Fibroblast of lung (primary cell): ENCODE measurements at regions not wholly inside any gene's neighbourhood (a gene's known extent, or its start where the extent isn't known, plus 50 kb on each side); places are given as distances from the start of the nearest gene placed in this dataset.

Experiments
- DNase-seq, 2 donors: peaks; one replicate each; pipeline versions ENCODE4 v3.0.0 to v3.0.0-alpha.2; 2010; ENCODE audit warnings: low read depth in 2 of 2
- H2AFZ ChIP-seq: 2 replicates; pipeline ENCODE4 v1.5.1; 2012; ENCODE audit warnings: low read length, control low read depth, inconsistent platforms
- H3K27ac ChIP-seq: 2 replicates; pipeline ENCODE4 v1.5.1; 2011; ENCODE audit warnings: low read length, control low read depth; ENCODE audit not compliant: insufficient read depth
- H3K27me3 ChIP-seq: 2 replicates; pipeline ENCODE4 v1.5.1; 2011; ENCODE audit warnings: mild to moderate bottlenecking, low read length; ENCODE audit not compliant: control insufficient read depth, insufficient read depth
- H3K36me3 ChIP-seq: 2 replicates; pipeline ENCODE4 v1.5.1; 2011; ENCODE audit warnings: low read length; ENCODE audit not compliant: control insufficient read depth, insufficient read depth
- H3K4me1 ChIP-seq: 2 replicates; pipeline ENCODE4 v1.5.1; 2011; ENCODE audit warnings: low read length; ENCODE audit not compliant: control insufficient read depth, insufficient read depth; ENCODE audit errors: extremely low read depth
- H3K4me2 ChIP-seq: 2 replicates; pipeline ENCODE4 v1.5.1; 2011; ENCODE audit warnings: low read length, control low read depth; ENCODE audit not compliant: insufficient read depth; ENCODE audit errors: extremely low read depth
- H3K4me3 ChIP-seq, 4 experiments: fragments of 200-600 bp in 1 of 4; sonication (generic) in 1 of 4; replicated peaks in 1 of 4; 2 replicates each; pipeline ENCODE4 v1.5.1; 2011 to 2016; ENCODE audit warnings: low read length in 4 of 4, low read depth in 3 of 4, mild to moderate bottlenecking in 3 of 4, control low read depth in 2 of 4, inconsistent platforms in 1 of 4, mixed read lengths in 1 of 4; ENCODE audit not compliant: insufficient read depth in 1 of 4; ENCODE audit errors: control extremely low read depth in 1 of 4
- H3K79me2 ChIP-seq: 2 replicates; pipeline ENCODE4 v1.5.1; 2012; ENCODE audit warnings: mild to moderate bottlenecking, low read length, inconsistent platforms; ENCODE audit not compliant: control insufficient read depth, insufficient read depth
- H3K9ac ChIP-seq: 2 replicates; pipeline ENCODE4 v1.5.1; 2011; ENCODE audit warnings: mild to moderate bottlenecking, low read length, control low read depth; ENCODE audit not compliant: insufficient read depth
- H3K9me3 ChIP-seq: 2 replicates; pipeline ENCODE4 v1.5.1; 2012; ENCODE audit warnings: low read depth, low read length; ENCODE audit not compliant: control insufficient read depth, insufficient read depth
- H4K20me1 ChIP-seq: 2 replicates; pipeline ENCODE4 v1.5.1; 2011; ENCODE audit warnings: low read length; ENCODE audit not compliant: control insufficient read depth, insufficient read depth; ENCODE audit errors: extremely low read depth
- EZH2 ChIP-seq: IDR thresholded peaks from 2 replicates; pipeline ENCODE4 v1.5.1; 2012; ENCODE audit warnings: low read length, control low read depth, mild to moderate bottlenecking; ENCODE audit errors: missing control alignments
- TF ChIP-seq, protein P1 (sequence below), 2 donors: IDR thresholded peaks in 1 of 2; conservative IDR thresholded peaks in 1 of 2; 1 replicate in 1 of 2; 2 replicates in 1 of 2; pipeline ENCODE4 v1.5.1; 2011 to 2012; ENCODE audit warnings: low read length in 2 of 2, control low read depth in 1 of 2, inconsistent platforms in 1 of 2, low read depth in 1 of 2, mild to moderate bottlenecking in 1 of 2

DNA sequence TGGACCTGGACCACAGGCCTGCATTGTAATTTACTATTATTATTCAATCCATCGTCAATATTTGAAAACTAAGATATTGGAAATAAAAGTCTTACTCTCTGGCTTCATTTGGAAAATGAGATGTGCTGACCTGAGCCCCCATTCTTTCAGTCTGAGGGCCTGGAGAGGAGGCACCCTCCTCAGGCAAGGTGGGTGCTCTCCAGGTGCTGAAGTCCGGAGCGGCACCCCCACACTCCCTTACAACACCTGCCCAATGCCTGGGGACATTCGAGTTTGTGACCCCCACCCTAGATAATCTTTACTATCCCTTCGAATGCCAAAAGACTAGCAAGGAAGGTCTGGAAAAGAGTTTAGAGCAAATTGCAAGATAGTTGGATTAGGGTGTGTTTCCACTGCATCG lies 133.3 kb downstream of the EN1 start:
- no peak overlapping the region for H3K4me2 ChIP-seq
- no peaks in the 10 kb centered on the region for H4K20me1 ChIP-seq
- no peaks in the 10 kb centered on the region for H3K79me2 ChIP-seq
- H3K4me3 ChIP-seq, result no peak overlapping the region
- H3K4me1 ChIP-seq, result no peaks in the 10 kb centered on the region
- no peak overlapping the region for H3K9ac ChIP-seq
- no peaks in the 10 kb centered on the region for H3K27me3 ChIP-seq
- TF ChIP-seq EZH2, result no peak
- H2AFZ ChIP-seq, result no peak overlapping the region
- no peaks in the 10 kb centered on the region for H3K36me3 ChIP-seq
- no peak overlapping the region for H3K27ac ChIP-seq
- H3K9me3 ChIP-seq, result no peaks in the 10 kb centered on the region
- DNase-seq, result no peak

DNA sequence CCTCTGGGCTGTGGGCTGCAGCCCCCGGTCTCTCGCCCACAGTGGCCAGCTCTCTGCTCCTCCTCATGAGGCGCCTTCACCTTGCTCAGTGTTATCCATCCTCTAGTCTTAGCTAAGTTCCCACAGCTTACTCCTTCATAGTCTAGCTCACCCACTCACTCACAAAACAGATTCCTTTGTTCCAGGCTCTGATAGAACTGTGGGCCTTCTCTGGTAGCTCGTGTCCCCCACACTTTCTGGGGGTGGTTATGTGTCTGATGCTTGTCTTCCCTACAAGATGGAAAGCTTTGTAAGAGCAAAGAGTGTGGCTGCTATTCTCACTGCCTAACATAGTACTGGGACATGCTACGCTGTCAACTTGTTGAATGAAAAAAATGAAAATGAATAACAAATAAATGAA lies 135.8 kb downstream of the EN1 start:
- H3K27ac ChIP-seq, result no peak overlapping the region
- no peaks in the 10 kb centered on the region for H4K20me1 ChIP-seq
- no peaks in the 10 kb centered on the region for H3K4me1 ChIP-seq
- no peaks in the 10 kb centered on the region for H3K36me3 ChIP-seq
- no peaks in the 10 kb centered on the region for H3K27me3 ChIP-seq
- TF ChIP-seq EZH2, result no peak
- TF ChIP-seq, protein P1, sequence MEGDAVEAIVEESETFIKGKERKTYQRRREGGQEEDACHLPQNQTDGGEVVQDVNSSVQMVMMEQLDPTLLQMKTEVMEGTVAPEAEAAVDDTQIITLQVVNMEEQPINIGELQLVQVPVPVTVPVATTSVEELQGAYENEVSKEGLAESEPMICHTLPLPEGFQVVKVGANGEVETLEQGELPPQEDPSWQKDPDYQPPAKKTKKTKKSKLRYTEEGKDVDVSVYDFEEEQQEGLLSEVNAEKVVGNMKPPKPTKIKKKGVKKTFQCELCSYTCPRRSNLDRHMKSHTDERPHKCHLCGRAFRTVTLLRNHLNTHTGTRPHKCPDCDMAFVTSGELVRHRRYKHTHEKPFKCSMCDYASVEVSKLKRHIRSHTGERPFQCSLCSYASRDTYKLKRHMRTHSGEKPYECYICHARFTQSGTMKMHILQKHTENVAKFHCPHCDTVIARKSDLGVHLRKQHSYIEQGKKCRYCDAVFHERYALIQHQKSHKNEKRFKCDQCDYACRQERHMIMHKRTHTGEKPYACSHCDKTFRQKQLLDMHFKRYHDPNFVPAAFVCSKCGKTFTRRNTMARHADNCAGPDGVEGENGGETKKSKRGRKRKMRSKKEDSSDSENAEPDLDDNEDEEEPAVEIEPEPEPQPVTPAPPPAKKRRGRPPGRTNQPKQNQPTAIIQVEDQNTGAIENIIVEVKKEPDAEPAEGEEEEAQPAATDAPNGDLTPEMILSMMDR (conservative IDR thresholded peaks at IDR 0.05 in 1 of 2, IDR thresholded peaks at IDR 0.05 in 1 of 2; ENCODE audit: low read depth in 1 of 2, low read length in 2 of 2), result no peak
- H3K9me3 ChIP-seq, result no peaks in the 10 kb centered on the region
- no peak overlapping the region for H2AFZ ChIP-seq
- no peak overlapping the region for H3K4me3 ChIP-seq
- no peak for DNase-seq
- no peaks in the 10 kb centered on the region for H3K79me2 ChIP-seq
- H3K9ac ChIP-seq, result no peak overlapping the region
- H3K4me2 ChIP-seq, result no peak overlapping the region

DNA sequence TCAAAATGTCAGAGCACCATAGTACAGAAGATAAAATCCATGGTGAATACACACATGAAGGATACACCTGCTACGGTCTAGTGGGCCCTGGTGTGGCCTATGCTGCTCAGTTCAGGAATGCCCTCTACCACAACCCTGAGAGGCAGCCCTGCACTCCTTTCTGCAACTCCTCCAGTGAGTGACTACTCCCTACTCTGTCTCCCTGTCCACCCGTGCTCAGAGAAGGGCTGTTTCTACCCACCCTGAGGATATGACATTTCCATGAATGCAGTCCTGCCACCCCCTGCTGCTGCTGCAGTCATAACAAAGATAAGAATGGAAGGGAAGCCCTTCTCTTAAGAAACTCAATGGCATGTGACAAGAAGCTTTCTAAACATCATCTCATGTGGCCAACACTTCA lies 137.0 kb downstream of the EN1 start:
- no peaks in the 10 kb centered on the region for H3K36me3 ChIP-seq
- H3K9me3 ChIP-seq, result no peaks in the 10 kb centered on the region
- H3K27ac ChIP-seq, result no peak overlapping the region
- no peak overlapping the region for H3K9ac ChIP-seq
- no peak overlapping the region for H2AFZ ChIP-seq
- no peaks in the 10 kb centered on the region for H4K20me1 ChIP-seq
- no peak overlapping the region for H3K4me3 ChIP-seq
- peaks cover 3% of the 10 kb centered on the region for H3K27me3 ChIP-seq
- H3K4me2 ChIP-seq, result no peak overlapping the region
- no peak for DNase-seq
- H3K4me1 ChIP-seq, result no peaks in the 10 kb centered on the region
- TF ChIP-seq, protein P1 (conservative IDR thresholded peaks at IDR 0.05 in 1 of 2, IDR thresholded peaks at IDR 0.05 in 1 of 2; ENCODE audit: low read depth in 1 of 2, low read length in 2 of 2), result no peak
- TF ChIP-seq EZH2, result no peak
- no peaks in the 10 kb centered on the region for H3K79me2 ChIP-seq
